ENCODE measurements at regions not wholly inside any gene's neighbourhood (a gene's known extent, or its start where the extent isn't known, plus 50 kb on each side); places are given as distances from the start of the nearest gene placed in this dataset.
"Not testable (repeated sequence)": the region's sequence is repeated elsewhere in the genome, so short reads cannot be mapped to it uniquely, and the experiment has no call there.

DNA sequence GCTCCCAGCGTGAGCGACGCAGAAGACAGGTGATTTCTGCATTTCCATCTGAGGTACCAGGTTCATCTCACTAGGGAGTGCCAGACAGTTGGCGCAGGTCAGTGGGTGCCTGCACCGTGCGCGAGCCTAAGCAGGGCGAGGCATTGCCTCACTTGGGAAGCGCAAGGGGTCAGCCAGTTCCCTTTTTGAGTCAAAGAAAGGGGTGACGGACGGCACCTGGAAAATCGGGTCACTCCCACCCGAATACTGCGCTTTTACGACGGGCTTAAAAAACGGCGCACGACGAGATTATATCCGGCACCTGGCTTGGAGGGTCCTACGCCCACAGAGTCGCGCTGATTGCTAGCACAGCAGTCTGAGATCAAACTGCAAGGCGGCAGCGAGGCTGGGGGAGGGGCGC is 915.9 kb upstream of the FBXO33 start:
- DNase-seq, result not testable (repeated sequence)

DNA sequence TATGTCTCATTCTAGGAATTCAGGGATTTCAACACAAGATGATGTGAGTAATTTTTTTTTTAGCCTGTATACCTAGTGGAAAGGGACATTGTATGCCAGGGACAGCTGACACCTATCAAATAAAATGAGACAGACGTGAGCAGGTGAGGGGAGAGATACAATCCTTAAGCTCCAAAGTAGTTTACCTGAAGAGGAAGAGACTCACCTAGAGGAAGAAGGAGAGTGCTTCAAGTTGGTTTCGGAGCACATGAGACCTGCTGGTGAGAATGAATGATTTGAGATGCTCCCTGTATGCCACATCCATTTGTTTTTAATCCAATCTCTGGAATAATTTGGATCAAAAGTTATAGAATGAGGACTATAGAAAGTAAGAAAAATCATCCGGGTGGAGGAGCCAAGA is 915.4 kb upstream of the FBXO33 start:
- DNase-seq, result no peak

DNA sequence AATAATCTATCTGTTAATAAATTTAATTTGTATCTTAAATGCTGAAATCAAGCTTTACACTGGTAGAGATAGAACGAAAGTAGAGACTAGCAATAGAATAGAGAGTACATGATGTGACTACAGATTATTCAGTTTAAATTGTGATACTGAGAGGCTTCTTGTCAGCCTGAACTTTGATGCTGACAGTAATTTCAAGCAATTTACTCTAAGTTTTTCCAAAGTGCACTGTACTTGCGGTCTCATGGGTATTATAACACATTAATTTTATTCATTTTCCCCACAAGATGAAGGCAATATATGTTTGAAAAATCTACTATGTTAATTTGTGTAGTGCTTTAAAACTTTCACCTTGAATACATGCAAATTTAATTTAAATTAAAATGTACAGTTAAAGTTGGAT is 914.0 kb upstream of the FBXO33 start:
- DNase-seq, result no peak

DNA sequence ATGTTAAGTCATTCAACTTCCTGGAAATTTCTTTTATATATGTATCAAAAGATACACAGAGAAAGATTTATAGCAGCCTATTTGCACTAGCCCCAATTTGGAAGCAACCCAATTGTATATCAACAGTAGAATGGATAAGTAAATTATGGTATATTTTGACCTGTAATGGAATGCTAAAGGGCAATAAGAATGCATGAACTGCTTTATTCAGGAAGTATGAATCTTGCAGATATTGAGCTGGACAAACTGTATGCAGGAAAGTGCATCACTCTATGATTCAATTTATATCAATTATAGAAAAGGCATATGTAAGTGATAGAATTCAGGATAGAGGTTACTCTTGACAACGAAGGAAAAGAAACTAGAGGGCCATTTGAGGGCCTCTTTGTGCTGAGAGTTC is 913.1 kb upstream of the FBXO33 start:
- DNase-seq, result peak; percentile 0

DNA sequence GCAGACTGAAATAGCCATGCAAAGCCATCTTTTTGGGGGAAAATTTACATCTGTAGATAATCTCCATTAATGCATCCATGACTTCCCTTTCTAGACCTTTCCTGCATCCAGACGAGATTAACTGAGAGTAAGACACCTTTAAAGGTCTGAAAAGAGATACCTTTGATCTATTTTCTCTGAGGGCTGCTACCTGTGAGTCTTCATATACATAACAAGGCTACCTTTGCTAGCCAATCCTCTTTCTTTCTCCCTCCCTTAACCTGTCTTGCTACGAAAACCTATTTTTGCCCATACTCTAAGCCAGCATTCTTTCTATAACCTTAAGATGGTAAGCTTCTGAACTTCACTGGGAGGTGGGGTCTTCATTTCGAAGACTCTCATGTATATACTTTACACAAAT is 908.5 kb upstream of the FBXO33 start:
- no peak for DNase-seq

DNA sequence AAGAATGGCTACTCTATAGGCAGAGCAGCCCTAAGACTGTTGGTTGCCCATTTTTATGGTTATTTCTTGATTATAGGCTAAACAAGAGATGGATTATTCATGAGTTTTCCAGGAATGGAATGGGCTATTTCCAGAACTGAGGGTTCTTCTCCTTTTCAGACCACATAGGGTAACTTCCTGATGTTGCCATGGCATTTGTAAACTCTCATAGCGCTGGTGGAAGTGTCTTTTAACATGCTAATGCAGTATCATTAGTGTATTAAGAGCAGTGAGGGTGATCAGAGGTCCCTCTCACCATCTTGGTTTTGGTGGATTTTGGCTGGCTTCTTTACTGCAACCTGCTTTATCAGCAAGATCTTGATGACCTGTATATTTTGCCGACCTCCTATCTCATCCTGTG is 904.6 kb upstream of the FBXO33 start:
- DNase-seq, result no peak

DNA sequence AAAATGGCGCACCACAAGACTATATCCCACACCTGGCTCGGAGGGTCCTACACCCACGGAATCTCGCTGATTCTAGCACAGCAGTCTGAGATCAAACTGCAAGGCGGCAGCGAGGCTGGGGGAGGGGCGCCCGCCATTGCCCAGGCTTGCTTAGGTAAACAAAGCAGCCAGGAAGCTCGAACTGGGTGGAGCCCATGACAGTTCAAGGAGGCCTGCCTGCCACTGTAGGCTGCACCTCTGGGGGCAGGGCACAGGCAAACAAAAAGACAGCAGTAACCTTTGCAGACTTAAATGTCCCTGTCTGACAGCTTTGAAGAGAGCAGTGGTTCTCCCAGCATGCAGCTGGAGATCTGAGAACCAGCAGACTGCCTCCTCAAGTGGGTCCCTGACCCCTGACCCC is 894.3 kb upstream of the FBXO33 start:
- DNase-seq, result not testable (repeated sequence)

DNA sequence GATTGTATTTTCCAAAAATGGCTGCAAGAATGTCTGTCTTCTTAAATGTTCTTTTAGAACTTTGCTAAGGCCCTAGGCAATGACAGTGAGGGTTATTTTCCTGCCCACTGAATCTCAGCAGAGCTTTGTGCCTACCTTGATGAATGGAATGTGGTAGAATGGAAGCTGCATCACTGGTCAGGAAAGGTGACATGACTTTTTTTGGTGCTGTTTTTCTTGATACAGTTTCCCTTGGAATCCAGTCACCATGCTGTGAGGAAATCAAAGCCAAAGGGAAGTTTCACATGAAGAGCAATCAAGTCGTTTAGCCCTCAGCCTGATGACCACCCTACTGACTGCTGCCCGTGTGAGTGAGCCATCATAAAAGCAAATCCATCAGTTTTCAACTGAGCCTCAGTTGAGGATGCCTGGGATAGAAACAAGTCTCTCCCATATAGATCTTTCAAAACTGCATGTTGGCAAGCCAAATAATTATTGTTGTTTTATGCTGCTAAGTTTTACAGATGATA is 886.0 kb upstream of the FBXO33 start:
- DNase-seq, result no peak

DNA sequence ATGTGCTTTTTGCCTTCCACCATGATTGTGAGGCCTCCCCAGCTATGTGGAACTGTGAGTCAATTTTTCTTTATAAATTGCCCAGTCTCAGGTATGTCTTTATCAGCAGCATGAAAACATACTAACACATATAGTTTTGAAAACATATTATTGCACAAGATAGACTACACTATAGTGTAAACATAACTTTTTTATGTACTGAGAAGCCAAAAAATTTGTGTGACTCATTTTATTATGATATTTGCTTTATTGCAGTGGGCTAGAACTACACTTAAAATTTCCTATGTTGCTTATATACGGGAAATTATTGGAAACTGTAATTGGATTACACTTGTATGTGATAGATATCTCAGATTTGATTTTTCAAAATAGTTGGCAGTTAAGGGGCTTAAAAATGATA is 885.5 kb upstream of the FBXO33 start:
- no peak for DNase-seq

DNA sequence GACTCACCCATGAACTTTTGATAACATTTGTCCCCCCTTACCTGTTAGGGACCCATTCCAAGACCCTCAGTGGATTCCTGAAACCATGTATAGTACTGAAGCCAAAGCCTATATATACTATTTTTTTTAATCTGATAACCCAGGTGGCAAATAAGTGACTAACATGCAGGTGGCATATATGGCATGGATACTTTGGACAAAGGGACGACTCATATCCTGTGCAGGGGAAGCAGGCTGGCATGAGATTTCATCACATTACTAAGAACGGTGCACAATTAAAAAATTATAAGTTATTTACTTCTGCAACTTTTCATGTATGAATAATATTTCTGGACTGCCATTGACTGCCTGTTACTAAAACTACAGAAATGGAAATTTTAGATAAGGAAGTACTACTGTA is 880.1 kb upstream of the FBXO33 start:
- no peak for DNase-seq

DNA sequence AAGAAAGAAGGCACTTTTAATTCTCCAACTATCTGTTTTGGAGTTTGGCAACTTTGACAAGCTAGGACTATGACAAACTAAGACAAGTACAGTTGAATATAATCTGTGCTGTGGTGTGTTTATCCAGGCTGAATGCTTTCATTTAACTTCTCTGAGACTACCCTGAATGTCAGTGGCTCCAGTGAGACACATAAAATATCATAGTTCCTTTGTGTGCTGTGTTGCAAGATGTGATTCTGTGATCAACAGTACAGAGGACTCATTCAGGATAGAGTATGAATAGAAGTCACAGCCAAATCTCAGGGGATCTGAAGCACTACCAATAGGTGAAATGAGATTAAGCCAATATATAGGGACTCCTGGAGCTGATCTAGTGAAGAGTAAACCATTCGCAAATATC is 876.9 kb upstream of the FBXO33 start:
- DNase-seq, result no peak

DNA sequence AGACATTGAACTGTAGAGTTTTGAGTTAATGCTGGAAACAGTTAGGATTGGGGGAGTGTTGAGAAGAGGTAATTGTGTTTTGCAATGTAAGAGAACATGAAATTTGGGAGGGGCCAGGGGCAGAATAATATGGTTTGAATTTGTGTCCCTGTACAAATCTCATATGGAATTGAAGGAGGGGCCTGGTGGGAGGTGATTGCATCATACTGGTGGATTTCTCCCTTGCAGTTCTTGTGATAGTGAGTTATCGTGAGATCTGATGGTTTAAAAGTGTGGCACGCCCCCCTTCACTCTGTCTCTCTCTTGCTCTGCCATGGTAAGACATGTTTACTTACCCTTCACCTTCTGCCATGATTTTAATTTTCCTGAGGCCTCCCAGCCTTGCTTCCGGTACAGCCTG is 876.0 kb upstream of the FBXO33 start:
- DNase-seq, result no peak

DNA sequence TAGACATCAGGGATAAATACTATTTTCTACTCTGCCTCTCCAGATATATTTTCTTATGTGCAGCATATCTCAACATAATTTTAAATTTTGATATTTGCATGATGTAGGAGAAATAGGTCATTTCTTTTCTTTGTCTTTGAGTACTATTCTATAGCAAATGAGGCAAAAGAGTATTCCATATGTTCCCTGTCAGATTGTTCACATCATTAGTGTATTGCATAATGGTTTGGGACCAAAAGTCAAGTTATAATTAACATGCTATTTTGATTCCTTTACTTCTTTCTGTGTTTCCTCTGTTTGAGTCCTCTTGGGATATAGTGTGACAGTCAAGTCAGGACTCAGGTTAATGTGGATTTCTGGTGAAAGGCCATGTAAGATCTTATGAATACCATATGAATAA is 864.6 kb upstream of the FBXO33 start:
- no peak for DNase-seq

DNA sequence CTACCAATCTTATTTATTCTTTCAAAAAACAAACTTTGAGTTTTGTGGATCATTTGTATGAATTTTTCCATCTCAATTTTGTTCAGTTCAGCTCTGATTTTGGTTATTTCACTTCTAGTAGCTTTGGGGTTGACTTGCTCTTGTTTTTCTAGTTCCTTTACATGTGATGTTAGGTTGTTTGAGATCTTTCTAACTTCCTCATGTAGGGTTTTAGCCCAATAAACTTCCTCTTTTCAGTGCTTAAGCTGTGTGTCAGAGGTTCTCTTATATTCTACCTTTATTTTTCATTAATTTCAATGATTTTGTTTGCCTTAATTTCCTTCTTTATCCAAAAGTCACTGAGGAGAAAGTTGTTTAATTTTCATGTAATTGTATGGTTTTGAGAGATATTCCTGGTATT is 860.4 kb upstream of the FBXO33 start:
- DNase-seq, result no peak

DNA sequence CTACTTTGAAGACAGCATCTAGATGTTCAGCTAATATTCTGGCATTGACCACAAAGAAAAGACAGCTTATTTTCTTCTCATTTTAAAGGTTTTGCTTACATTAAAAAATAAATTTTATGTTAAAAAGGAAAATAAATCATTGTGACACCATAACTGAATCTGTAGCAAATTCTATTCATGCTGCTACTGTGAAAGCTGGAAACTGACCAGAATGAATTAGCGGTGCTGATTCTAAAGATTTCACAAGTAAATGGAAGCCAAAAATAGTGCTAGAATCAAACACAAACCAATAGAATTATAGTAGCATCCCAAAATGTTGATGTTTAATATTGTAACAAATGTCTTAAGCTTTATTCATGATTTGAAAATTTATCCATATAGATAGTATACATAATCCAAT is 850.0 kb upstream of the FBXO33 start:
- DNase-seq, result no peak

DNA sequence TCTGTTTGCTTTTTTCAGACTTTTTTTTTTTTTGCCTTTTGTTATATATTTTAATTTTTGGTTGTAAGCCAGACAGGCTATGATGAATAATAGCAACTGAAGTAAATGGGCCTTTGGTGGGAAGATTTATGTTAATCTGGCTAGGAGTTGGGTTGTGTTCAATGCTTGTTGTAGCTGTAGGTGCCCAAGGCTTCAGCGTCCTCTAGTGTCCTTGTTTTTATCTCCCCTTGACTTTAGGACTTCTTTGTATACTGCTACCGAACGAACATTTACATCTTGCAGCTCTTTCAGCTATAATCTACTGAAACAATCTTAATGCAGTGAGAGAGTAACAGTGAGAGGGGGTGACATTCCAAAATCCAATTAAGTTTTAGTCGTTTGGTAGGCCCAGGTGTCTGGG is 848.4 kb upstream of the FBXO33 start:
- no peak for DNase-seq

DNA sequence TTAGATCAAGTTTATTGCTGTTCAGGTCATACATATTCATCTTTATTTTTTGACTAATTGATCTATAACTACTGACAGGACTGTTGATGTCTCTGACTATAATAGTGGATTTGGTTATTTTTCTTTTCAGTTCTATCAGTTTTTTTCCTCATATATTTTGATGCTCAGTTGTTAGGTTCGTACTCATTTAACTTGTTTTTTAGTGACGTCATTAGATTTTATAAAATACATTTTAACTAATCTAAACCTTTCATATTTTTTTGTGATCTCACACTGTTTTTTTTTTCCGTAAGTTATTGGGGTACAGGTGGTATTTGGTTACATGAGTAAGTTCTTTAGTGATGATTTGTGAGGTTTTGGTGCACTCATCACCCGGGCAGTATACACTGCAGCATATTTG is 841.2 kb upstream of the FBXO33 start:
- DNase-seq, result no peak

DNA sequence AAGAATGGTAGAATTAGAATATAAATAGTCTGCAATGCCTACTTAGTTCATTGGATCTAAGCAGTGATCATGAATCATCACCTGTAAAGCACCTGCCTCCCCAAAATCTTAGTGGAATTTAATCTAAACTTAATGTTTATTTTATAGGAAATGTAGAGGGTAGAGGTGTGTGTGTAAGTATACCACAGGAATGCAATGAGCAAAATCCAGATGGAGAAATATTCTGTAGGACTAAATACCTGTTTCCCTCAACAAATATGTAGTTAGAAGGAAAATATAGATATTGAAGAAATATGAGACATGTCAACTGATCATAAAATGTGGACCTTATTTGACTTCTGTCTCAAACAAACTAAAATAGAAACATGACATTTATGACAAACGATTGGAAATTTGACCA is 839.2 kb upstream of the FBXO33 start:
- DNase-seq, result no peak

DNA sequence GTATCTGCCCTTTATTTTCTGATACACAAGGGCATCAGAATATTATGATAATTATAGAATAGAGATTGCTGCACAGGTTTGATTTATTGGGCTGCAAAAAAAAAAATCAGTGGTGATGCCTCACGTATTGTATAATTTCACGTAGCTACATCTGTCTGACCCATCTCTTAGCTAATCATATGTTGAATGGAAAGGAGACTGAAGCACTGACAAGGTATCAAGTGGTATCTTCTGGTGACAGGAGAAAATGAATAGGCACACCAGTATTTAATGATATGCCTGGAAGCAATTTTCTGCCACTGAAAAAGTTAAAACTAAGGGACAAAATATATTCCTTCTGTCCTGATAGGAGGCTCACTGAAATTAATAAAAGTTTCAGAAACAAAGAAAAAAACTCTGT is 837.2 kb upstream of the FBXO33 start:
- no peak for DNase-seq

DNA sequence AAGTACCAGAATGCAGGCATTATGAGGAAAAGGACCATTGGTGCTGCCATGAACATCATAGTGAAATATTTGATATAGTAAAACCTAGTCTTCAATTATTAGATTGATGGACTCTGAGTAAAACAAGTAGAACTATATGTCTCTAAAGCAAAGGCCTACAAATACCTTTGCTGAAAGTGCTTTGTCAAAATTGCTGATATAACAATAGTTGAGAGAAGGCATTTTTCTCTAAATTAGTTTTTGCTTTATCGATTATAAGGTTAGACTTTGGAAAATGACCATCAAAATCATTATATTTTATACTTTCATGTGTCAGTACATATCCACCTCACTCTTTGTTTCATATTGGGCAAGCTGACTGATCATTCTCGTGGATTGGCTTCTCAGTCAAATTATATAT is 836.0 kb upstream of the FBXO33 start:
- no peak for DNase-seq

DNA sequence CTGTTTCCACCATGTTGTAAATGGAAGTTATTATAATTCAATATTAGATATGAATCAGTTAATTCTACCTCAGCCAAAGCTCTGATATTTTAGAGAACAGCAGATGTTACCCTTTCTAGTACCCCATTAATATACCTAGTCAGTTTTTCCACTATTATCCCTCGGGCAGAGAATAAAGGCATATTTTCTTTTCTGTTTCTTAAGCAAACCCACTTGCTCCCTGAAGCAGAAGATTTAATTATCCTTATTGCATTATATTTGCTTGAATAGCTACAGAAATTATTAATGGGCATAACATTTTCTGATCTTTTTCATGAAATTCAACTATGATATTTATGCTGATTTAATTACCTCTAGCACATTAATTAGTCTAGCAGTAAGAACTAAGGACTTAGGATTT is 832.9 kb upstream of the FBXO33 start:
- no peak for DNase-seq

DNA sequence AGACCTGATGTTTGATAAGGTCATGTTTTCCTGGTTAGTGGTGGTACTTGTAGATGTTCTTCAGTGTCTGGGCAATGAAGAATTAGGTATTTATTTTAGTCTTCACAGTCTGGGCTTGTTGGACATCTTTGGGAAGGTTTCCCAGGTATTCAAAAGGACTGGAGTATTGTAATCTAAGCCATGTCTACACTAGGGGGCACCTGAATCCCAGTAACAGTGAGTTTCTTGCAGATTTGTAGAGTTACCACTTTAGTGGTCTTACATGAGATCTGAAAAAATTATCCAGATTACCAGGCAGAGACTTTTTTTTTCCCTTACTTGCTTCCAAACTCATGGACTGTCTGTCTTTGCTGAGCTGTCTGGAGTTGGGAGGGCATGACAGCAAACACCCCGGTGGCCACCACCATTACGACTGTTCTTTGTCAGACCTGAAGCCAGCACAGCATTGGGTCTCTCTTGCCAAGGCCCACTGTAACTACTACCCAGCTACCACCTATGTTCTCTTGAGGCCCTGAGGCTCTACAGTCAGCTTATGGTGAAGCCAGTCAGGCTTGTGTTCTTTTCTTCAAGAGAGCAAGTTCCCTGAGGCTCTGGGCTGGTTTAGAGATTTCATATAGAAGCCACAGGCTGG is 820.7 kb upstream of the FBXO33 start:
- DNase-seq, result no peak

DNA sequence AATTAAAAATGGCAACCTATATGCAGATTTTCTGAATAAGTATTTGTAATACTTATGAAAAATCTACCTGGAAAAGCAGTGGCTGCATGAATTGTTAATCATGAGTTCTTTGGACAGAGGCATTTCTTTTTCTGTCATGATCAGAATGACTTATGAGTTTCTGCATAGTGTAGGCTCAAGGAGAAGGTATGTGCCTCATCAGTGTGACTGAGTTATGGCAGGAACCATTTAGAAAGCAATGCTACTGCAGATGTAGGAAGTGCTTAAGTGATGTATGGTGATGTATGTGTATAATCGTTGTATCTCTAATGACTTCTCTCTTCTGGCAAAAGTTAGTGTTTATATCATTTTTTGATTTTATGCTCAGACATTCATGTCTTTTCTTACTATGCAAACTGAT is 816.4 kb upstream of the FBXO33 start:
- no peak for DNase-seq

DNA sequence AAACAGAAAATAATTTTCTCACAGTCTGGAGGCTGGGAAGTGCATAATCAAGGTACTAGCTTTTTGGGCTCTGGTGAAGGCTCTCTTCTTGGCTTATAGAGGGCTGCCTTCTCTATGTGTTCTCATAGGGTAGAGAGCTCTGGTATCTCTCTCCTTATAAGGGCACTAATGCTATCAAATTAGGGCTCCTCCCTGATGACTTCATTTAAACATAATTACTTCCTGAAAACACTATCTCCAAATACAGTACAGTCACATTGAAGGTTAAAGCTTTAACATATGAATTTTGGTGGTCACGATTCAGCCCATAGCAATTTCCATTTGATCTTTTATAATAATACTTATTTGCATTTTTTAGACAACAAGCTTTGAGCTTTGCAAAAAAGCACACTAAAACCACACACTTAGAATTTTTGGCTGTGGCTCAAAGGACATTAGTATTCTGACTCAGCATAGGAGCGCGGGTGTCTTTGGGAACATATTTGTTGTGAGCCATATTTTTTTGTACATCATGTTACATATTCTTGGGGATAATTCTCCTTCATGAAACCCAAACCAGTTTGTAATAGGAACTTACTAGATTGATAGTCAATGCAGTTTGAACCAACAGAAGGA is 808.1 kb upstream of the FBXO33 start:
- DNase-seq, result no peak

DNA sequence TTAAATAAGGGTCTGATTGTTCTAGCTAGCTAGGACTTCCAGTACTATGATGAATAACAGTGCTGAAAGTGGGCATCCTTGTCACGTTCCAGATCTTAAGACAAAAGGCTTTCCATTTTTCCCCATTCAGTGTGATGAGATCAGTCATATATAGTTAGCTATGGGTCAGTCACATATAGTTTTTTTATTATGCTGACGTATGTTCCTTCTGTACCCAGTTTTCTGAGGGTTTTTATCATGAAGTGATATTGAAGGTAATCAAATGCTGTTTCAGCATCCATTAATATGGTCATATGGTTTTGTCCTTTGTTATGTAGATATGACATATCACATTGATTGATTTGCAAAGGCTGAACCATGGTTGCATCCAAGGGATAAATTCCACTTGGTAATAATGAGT is 800.1 kb upstream of the FBXO33 start:
- DNase-seq, result no peak

Measured in skin of body (tissue), 1 donor.